Panc1 (cell line): ENCODE measurements at regions not wholly inside any gene's neighbourhood (a gene's known extent, or its start where the extent isn't known, plus 50 kb on each side); places are given as distances from the start of the nearest gene placed in this dataset.

ENCODE experiments used
- CTCF ChIP-seq: fragments of 450-650 bp; IDR thresholded peaks from 2 replicates; pipeline ENCODE4 v1.5.1; 2017; ENCODE audit warnings: mild to moderate bottlenecking
- POLR2AphosphoS5 ChIP-seq: IDR thresholded peaks from 2 replicates; pipeline ENCODE4 v1.6.1; 2012; ENCODE audit warnings: mild to moderate bottlenecking, low read depth, low read length, moderate library complexity
- SIN3A ChIP-seq: IDR thresholded peaks from 2 replicates; pipeline ENCODE4 v1.6.1; 2012; ENCODE audit warnings: low read depth, mild to moderate bottlenecking, low read length, moderate library complexity, borderline replicate concordance; ENCODE audit not compliant: insufficient read depth

DNA sequence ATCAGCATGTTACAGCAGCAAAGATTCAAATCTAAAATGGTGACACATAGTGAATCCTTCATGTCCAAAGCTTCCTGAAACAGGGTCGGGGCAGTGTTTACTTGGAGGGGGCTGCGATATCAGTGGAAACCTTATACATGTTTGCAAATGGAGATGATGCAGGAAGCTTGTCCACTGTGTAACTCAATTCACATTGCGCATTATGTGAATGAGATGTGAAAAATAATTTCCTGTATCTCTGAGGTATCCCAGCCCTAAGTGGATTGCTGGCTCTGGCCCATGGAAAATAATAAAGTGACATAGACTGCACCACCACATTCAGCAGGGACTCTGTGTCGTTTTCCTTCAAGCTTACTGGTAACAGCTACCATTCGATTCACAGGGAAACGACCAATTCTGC, 505.5 kb downstream of the GALR1 start:
- TF ChIP-seq CTCF = no peak
- TF ChIP-seq POLR2AphosphoS5 = no peak
- no peak for TF ChIP-seq SIN3A
